ACHN (cell line): ENCODE measurements at regions not wholly inside any gene's neighbourhood (a gene's known extent, or its start where the extent isn't known, plus 50 kb on each side); places are given as distances from the start of the nearest gene placed in this dataset.

Experiments used
- DNase-seq: peaks from one replicate; pipeline ENCODE4 v3.0.0-alpha.2; 2015
- in situ Hi-C: cut with HindIII; loops from 2 replicates; pipeline ENCODE4 v1.10.0; 2017; ENCODE audit warnings: low sequenced_read_pairs, low pct_ligation_motif_present, low pct_unique_long_range_greater_than_20kb

DNA sequence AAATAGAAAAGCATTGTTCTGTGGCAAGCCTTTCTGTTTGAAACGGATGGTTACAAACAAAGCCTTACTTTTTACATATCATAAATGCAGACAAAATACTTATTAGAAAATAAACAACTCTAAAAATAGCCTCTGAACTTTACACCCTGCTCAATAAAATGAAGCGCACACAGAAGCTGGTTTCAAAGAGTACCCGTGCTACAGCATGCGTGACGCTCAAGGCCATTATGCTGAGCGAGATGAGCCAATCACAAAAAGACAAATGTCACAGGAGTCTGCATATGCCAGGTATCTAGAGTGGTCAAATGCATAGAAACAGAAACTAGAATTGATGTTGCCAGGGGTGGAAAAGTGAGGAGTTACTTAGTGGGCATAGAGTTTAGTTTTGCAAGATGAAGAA is 326.5 kb upstream of the GATB start:
- no peak for DNase-seq
- in situ Hi-C loops: no loop called here

DNA sequence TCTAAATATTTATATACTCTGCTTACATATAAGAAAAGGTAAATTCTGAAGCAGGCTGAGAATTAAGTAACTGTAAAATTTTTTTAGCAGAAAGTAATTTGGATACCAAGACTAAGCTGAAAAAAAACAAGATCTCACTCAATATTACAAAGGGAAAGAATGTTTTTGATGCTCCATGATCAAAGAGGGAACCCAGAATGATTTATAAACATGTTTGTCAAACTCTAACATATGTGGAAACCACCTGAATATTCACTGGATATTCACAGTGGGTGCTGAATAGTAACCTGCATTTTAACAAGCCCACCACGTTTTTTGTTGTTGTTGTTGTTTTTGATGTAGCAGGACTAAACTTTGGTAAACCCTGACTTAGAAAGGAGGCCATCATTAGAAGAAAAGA is 324.9 kb upstream of the GATB start:
- DNase-seq: no peak
- in situ Hi-C loops: no loop called here

DNA sequence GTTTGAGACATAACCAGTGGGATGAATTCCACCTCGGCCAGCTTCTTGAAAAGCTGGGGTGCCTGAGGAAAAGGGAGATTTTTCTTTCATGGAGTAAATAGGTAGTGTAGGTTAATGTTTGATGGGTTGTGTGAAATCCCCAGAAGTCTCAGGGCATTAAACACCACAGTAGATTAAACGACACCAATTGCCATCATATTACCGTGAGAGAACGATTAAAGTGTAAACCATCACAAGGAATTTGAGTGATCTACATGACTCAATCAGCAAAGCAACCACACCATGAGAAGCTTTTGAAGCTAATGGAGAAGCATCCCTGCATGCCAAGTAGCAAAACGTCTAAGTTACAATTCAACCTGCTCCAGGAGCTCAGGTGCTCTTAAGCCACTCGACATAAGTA is 322.5 kb upstream of the GATB start:
- in situ Hi-C loops: no loop called here
- no peak for DNase-seq

DNA sequence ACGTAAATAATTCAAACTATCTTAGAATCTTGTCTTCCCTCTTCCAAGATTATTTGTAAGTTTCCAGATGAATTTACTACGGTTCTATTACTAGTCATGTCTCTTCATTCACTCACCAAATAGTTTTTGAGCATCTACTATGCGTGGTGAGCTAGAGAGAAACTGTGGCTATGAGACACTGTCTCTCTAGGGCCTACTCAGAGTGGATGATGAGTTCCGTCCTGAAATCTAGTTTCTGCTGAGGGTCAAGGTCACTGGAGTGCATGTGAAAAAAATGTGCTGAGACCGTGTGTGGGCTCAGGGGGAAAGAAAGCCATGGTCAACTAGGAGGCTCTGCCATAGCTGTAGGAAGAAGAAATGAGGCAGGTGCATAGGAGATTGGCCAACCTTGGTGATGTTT is 320.2 kb upstream of the GATB start:
- in situ Hi-C loops: no loop called here
- DNase-seq: no peak

DNA sequence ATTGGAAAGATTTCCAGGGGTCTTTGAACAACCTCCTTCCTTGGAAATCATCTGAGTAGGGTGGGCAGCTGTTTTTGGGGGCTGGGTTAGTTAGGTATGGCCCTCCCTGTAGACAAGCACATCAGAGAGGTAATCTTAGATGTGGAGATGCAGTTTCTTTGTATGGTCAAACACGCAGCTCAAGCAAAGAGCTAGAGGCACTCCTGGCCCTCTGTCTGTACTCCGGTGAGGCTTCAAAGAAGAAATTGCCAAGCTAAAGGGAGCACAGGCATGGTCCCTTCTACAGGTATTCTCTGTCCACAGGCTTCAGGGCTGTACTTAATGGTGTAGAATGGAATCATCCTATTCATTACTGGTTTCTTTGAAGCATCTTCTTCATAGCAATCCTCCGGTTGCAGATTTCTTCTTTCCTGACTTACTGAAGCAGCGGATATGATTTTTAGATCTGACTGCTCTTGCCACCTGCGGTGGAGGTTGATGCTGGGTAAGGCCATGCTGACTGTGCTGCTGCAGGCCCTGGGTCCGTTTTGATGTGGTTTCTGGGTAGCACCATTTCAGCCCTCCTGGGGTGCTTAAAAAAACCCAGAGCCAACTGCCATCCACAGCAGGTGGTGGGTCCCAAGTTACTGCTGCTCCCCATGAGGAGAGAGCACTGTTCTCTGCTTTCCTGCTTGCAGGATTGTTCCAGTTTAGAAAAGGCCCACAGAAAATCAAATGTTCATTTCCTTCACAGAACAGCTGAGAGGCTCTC is 318.9 kb upstream of the GATB start:
- in situ Hi-C loops: no loop called here
- DNase-seq: no peak

DNA sequence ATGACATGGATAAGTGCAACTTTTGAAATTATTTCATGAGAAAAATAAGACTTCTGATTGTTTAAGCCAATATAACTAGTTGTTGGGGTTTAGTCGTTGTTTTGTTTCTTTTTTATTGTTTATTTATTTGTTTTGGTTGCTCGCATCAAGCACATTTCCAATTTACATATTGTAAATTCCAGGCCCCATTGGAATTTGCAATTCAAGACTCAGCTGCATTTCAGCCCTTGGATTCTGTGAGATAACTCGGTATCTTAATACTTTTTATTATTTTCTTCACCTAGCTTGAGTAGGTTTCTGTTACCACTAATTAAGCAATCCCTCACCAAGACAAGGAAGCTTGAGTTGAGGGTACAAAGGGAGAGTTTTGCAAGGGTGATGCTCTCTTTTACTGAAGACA is 318.3 kb upstream of the GATB start:
- in situ Hi-C loops: no loop called here
- no peak for DNase-seq

DNA sequence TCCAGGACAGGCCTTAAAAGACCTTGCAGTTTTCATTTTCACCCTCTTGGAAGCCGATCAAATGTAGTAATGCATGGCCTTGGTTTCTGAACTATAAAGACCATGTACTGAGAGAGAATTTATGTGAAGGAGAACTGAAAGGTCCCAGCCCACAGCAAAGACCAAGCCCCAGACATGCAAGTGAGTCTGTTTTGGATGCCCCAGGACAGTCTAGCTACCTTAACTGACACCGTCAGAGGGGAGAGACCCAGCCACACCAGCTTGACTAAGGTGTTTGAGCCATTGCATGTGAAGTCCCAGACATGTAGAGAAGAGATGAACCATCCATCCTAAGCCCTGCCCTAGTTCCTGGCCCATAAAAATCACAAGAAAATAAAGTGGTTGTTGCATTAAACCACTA is 316.8 kb upstream of the GATB start:
- DNase-seq: no peak
- in situ Hi-C loops: no loop called here

DNA sequence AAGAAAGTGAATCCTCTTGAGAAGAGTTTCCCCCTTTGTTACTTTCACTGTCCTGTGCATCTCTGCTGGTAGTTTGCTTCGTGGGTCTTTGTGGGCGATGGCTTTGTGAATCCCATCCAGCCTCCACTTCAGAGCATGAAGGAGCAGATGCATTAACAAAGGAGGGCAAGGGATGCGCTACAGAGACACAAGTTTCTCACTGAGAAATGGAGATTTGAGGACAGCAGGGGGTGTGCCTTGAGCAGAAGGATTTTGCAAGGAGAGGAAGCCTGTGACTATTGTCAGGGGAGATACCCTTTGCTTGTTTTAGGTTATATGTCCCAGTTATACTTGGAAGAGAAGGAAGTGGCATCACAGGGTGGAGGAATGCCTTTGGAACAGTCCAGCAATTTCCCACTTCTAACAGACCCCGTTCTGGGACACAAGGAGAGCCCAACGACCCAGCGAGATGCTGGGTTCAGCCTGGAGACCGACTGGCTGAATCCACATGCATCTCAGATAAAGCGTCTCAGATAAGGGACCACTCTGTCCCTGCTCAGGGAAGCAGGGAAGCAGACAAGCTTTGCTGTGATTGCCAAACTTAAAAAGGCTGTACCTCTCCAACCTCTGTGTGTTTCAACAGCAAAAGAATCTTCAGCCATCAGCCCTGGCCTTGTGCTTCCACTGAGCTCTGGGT is 314.6 kb upstream of the GATB start:
- DNase-seq: no peak
- in situ Hi-C loops: no loop called here

DNA sequence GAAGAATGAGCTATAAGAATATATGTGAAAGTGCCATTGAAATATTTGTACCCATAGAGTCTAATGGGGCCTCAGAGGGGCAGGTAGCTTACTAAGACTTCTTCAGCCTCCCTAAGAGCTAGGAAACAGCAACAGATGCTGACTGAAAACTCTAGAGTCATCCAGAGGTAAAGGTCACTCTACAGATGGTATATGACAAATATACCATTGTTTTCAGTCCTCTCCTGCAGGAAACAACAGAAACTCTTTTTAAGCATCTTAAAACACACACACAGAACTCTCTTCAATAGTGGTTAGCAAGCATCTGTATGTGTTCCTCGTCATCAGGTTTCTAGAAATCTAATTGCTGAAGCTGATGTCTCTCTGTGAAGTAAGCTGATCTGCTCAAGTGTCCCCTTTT is 313.8 kb upstream of the GATB start:
- in situ Hi-C loops: no loop called here

DNA sequence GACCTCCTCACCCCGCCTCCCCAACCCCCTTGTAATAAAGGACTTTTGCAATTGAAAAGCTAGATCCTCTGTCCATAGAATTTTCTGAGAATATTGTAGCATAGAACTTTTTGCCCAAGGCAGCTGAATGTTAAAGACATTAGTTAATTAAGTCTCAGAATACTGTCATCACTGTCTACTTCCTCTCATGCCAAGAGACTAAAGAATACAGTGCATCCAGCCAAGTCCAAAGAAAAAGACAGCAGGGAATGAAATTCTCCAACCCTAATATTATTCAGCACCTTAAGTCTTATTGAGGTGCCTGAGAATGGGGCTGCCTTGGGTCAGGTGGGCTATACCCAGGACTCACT is 313.3 kb upstream of the GATB start:
- DNase-seq: no peak
- in situ Hi-C loops: no loop called here

More for the DNA sequence above, 313.8 kb upstream of the GATB start:
- no peak for DNase-seq

DNA sequence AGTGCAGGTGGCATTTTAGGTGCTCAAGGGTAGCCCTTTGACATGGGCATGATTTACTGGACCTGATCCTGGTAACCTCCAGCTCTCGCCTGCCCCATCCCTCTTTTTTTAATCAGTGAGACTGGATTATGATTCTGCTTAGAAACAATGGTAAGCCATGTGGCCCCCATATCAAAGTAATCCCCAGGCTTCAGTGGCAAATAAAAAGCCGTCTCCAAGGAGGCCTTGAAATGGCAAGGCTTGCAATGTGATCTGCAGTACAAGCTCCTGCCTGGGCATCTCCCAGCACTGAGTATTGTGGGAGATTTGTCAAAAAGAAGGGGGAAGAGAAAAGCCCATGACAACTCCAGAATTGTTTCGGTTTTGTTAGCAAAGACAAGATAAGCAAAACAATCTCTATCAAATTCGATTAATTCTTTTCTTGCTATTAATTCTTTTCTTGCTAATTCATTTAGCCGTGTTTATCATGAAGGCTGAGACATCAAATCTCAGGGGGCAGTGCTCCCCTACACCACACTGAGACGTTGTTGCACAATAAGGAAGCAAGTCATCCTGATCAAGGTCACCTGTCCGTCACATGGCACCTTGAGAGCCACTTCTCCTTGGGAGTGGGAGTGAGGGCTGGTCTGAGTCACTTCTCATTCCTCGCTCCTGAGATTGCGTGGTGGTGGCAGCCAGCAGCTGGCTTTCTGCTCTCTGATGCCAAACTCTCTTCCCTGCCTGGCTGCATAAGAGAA is 312.7 kb upstream of the GATB start:
- in situ Hi-C loops: no loop called here
- DNase-seq: no peak

DNA sequence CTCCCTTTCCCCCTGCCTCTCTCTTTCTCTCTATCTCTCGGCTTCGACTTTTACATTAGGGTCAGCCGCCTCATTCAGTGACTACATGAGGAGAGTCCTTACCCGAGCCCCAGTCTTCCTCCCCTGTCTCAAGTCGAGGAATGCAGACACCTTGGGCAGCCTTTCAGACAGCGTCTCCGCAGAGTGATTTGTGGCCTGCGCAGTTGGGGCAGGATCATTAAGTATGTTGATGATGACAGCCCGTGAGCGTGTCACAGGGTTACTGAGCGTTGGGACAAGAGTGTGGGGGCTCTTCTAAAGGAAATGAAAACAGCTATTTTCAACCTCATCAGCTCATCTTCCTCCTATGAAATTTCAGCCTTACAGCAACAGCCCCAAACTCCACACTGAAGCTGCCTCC is 312.1 kb upstream of the GATB start:
- in situ Hi-C loops: no loop called here
- no peak for DNase-seq

DNA sequence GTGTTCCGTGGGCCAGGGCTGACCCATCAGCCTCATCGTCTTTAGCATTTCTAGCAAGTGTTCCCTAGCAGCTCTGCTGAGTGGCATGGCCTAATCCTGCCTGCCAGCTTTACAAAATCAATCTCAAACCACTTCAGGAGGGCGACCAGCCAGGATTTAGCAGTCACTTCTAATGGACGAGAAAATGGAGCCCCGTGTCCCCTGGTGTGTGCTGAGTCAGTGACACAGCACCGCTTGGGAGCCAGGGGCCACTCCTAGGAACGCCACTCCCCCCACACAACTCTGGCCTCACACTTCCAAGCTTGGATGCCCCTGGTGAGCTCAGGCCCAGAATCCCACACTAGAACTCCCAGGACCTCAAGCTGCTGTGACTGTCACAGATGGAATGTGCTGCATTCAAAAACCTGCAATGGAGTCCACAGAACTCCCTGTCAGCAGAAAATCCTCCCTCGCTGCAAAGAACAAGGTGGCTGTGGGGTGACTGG is 311.2 kb upstream of the GATB start:
- in situ Hi-C loops: no loop called here
- no peak for DNase-seq

DNA sequence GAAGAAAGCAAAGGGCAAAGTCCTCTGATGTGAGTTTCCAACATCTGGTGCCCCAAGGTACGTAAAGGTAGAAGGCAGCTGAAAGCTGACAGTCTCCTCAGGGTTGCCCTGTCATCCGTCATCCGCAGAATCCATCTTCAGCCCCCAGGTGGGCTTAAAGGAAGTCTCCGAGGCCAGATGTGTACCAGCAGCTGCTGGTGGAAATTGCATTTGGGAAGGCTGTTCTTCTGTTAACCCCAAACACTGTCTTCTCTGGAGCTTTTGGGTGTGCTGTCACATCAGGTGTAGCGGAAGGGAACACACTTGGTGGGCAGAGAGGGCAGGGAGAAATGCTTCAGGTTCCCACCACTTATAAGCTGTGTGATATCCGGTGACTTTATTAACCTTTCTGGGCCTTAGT is 310.0 kb upstream of the GATB start:
- in situ Hi-C loops: no loop called here
- DNase-seq: no peak

DNA sequence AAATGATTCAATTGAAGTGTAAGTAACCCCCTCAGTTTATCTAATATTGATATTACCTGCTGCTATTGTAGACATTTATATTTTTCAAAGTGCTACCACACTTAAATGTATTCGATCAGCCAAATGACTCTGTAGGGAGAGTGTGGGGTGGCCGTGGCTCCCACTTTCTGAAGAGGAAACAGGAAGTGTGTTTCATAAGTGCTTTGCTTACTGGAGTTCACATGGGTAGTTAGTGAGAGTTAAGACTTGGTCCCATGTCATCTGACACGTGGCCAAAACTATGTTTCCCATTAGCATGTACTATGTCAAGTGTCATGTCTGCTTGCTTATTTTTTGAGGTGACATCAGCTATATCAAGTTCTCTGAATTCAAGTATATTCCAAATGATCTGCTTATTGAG is 308.1 kb upstream of the GATB start:
- in situ Hi-C loops: no loop called here
- no peak for DNase-seq

DNA sequence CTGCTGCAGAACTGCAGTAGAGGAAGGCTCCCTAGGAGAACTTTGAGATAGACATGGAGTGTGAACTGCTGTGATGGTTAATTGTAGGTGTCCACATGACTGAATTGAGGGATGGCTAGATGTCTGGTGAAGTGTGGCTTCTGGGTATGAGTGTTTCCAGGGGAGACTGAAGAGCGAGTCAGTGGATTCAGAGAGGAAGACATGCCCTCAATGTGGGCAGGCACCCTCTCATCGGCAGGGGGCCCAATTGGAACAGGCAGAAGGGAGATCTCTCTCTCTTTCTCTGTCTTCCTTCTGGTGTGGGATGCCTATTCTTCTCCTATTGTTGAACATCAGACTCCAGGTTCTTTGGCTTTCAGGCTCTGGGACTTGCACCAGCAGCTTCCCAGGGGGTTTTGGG is 304.7 kb upstream of the GATB start:
- no peak for DNase-seq
- in situ Hi-C loops: no loop called here

DNA sequence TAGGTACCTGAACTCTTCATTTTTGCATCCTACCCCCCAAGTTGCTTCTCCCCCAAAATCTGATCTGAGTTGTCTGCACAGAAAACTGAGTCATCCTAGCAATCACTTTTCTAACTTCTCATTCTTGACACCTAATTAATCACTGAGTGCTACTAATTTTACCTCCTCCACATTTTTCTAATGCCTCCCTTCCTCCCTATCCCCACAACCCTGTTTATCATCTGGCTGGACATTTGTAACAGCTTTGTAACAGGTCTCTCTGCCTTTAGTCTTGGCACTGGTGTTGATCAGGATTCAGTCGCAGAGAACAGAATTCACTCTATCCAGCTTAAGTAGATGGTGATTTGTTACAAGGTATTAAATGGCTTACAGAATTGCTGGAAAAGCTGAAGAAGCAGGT is 303.9 kb upstream of the GATB start:
- no peak for DNase-seq
- in situ Hi-C loops: no loop called here

DNA sequence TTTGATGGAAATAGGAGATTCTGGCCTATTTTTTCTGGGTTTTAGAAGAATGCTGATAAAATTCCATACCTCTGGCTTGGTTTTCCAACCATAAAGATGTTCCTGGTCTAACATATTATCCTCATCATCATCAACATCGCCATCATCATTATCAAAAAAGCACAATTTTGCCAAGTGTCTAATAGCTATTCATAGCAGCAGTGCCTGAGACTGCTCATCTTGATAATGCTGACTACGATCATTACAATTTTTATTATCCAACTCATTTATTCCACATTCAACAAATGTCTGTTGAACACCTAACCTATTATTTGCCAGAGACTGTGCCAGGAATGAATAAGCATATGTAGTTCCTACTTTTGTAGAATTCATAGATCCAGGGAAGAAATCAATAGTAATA is 303.5 kb upstream of the GATB start:
- in situ Hi-C loops: no loop called here
- DNase-seq: no peak

DNA sequence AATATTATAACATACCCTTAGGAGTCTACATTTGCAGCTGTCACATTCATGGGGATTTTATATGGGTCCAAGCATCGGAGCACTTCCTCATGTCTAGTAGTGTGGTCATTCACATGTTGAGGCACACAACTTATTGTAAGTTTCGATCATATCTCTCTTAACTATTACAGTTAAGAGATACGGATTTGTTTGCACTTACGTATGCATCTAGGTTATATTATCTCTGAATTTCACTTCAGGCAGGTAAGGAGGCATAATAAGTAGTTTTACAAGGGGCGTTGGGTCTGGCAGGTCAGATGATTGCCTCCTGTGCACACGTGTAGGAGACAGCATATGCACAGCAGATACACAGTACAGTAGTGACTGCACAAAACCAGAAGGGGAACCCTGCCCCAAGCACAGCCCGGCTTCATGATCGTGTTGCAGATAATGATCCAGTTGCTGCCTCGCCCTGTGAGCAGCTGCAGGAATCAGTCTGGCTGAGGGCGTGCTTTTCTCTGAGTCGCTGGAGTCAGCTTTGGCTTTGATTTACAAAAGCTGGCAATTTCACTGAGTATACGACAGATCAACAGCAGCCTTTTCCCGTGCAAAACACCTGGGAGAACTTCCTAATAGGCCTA is 302.9 kb upstream of the GATB start:
- no peak for DNase-seq
- in situ Hi-C loops: no loop called here
